ENCODE measurements at regions not wholly inside any gene's neighbourhood (a gene's known extent, or its start where the extent isn't known, plus 50 kb on each side); places are given as distances from the start of the nearest gene placed in this dataset.
A peak's percentile ranks its signal among the peaks of the same experiment; 100 is the strongest.

- DNase-seq = no peak
Observed at GRCh38 chr20:6831461-6831860, 64.0 kb downstream of the BMP2 start.

GRCh38 chr20:6832811-6833210 lies 65.3 kb downstream of the BMP2 start:
- DNase-seq = no peak

- no peak for DNase-seq
Observed at GRCh38 chr20:6835609-6836008, 68.1 kb downstream of the BMP2 start.

- no peak for DNase-seq
Observed at GRCh38 chr20:6836821-6837374, 69.4 kb downstream of the BMP2 start.

GRCh38 chr20:6837730-6838129 lies 70.2 kb downstream of the BMP2 start:
- no peak for DNase-seq

GRCh38 chr20:6838181-6838826 lies 70.8 kb downstream of the BMP2 start:
- DNase-seq = no peak

GRCh38 chr20:6841128-6841527 lies 73.6 kb downstream of the BMP2 start:
- no peak for DNase-seq

- no peak for DNase-seq
Observed at GRCh38 chr20:6845141-6845540, 77.7 kb downstream of the BMP2 start.

- no peak for DNase-seq
Observed at GRCh38 chr20:6848041-6848440, 80.6 kb downstream of the BMP2 start.

GRCh38 chr20:6848992-6849391 lies 81.5 kb downstream of the BMP2 start:
- DNase-seq = no peak

GRCh38 chr20:6851136-6851535 lies 83.7 kb downstream of the BMP2 start:
- DNase-seq = no peak

- DNase-seq = no peak
Observed at GRCh38 chr20:6852478-6852877, 85.0 kb downstream of the BMP2 start.

GRCh38 chr20:6855104-6855503 lies 87.6 kb downstream of the BMP2 start:
- no peak for DNase-seq

GRCh38 chr20:6855796-6856195 lies 88.3 kb downstream of the BMP2 start:
- no peak for DNase-seq

GRCh38 chr20:6857927-6858326 lies 90.4 kb downstream of the BMP2 start:
- no peak for DNase-seq

GRCh38 chr20:6863355-6863754 lies 95.9 kb downstream of the BMP2 start:
- no peak for DNase-seq

- peak; percentile 30 for DNase-seq
Observed at GRCh38 chr20:6863798-6864201, 96.3 kb downstream of the BMP2 start.

- no peak for DNase-seq
Observed at GRCh38 chr20:6864740-6865139, 97.3 kb downstream of the BMP2 start.

- no peak for DNase-seq
Observed at GRCh38 chr20:6866741-6867140, 99.3 kb downstream of the BMP2 start.

- DNase-seq = no peak
Observed at GRCh38 chr20:6868861-6869260, 101.4 kb downstream of the BMP2 start.

GRCh38 chr20:6870559-6870958 lies 103.1 kb downstream of the BMP2 start:
- DNase-seq = no peak

- no peak for DNase-seq
Observed at GRCh38 chr20:6877633-6878032, 110.1 kb downstream of the BMP2 start.

GRCh38 chr20:6882561-6883291 lies 115.2 kb downstream of the BMP2 start:
- DNase-seq = no peak

- no peak for DNase-seq
Observed at GRCh38 chr20:6884114-6884513, 116.6 kb downstream of the BMP2 start.
